ENCODE measurements at regions not wholly inside any gene's neighbourhood (a gene's known extent, or its start where the extent isn't known, plus 50 kb on each side); places are given as distances from the start of the nearest gene placed in this dataset.
A peak's percentile ranks its signal among the peaks of the same experiment; 100 is the strongest.

DNA sequence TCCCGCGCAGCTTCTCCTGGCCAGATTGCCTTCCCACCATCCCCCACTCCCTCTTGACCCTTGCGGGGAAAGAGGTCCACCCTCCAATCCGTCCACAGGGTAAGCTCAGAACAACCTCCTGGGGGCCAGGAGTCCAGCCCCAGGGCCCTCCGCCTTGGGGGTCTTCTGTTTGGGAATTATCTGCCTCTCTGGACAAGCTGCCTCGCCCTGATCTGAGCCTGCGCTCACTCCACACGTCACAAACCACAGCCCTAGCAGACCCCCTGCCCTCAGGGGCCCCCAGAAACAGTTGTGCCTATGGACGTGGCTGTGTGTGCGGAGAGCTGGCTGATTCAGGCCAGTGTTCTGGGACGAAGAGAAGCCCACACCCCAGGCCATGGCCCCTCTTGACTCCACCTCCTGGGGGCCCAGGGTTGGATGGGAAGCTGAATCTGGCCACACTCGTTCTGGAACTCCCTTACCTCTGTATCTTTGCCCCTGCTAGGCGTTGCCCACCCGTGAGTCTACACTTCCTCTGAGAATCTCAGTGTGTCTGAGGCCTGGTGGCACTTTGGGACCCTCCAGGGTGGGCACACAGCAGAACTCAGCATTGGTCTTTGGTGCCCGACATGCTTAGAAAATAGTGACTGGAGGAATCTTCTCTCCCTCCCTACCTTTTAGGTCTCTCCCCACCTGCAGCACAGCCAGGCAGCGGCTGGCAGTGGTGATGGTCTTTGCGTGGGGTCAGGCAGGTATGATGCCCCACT, 119.9 kb upstream of the SMURF2 start:
- Histone ChIP-seq H3K4me1 (ENCODE audit: control insufficient read depth, insufficient read depth, low read length) (no peaks in the 10 kb centered on the region; the same call in 1 of the 2 replicates), H3K27me3 (ENCODE audit: control insufficient read depth, insufficient read depth, low read length) (no peaks in the 10 kb centered on the region), H3K27ac (ENCODE audit: low read length) (peak overlapping the region; percentile 54), H3K9me3 (ENCODE audit: control insufficient read depth, insufficient read depth, low read depth, low read length) (no peaks in the 10 kb centered on the region), H3K36me3 (ENCODE audit: control insufficient read depth, insufficient read depth, low read length) (no peaks in the 10 kb centered on the region), H3K4me3 (ENCODE audit: low read depth in 2 of 2, low read length in 2 of 2) (peak overlapping the region; percentile 48 to 63)
- ChIA-PET POLR2A (no interaction called here), CTCF (no interaction called here)
- intact Hi-C loops (cut with micrococcal nuclease; ENCODE audit: unreplicated experiment), result no loop called here
- ATAC-seq, result no peak
- TSS peak; percentile 74 for BruUV-seq (replicated peaks)
- in situ Hi-C loops (cut with HindIII; ENCODE audit: low pct_unique_long_range_greater_than_20kb, low sequenced_read_pairs), result no loop called here
- no peak for DNase-seq (ENCODE audit: low read depth, low spot score)
- no peak for TF ChIP-seq SIN3A (IDR thresholded peaks at IDR 0.05; ENCODE audit: borderline replicate concordance, insufficient read depth, low read depth, low read length)
- no peak for TF ChIP-seq POLR2AphosphoS5 (IDR thresholded peaks at IDR 0.05; ENCODE audit: low read depth, low read length)
- TF ChIP-seq TCF7L2 (IDR thresholded peaks at IDR 0.05; ENCODE audit: low read depth, low read length), result no peak
- TF ChIP-seq, protein P1, sequence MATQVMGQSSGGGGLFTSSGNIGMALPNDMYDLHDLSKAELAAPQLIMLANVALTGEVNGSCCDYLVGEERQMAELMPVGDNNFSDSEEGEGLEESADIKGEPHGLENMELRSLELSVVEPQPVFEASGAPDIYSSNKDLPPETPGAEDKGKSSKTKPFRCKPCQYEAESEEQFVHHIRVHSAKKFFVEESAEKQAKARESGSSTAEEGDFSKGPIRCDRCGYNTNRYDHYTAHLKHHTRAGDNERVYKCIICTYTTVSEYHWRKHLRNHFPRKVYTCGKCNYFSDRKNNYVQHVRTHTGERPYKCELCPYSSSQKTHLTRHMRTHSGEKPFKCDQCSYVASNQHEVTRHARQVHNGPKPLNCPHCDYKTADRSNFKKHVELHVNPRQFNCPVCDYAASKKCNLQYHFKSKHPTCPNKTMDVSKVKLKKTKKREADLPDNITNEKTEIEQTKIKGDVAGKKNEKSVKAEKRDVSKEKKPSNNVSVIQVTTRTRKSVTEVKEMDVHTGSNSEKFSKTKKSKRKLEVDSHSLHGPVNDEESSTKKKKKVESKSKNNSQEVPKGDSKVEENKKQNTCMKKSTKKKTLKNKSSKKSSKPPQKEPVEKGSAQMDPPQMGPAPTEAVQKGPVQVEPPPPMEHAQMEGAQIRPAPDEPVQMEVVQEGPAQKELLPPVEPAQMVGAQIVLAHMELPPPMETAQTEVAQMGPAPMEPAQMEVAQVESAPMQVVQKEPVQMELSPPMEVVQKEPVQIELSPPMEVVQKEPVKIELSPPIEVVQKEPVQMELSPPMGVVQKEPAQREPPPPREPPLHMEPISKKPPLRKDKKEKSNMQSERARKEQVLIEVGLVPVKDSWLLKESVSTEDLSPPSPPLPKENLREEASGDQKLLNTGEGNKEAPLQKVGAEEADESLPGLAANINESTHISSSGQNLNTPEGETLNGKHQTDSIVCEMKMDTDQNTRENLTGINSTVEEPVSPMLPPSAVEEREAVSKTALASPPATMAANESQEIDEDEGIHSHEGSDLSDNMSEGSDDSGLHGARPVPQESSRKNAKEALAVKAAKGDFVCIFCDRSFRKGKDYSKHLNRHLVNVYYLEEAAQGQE (IDR thresholded peaks at IDR 0.05; ENCODE audit: insufficient read depth in 1 of 2, low read depth in 2 of 2, low read length in 1 of 2), result no peak
- TF ChIP-seq, protein P2, sequence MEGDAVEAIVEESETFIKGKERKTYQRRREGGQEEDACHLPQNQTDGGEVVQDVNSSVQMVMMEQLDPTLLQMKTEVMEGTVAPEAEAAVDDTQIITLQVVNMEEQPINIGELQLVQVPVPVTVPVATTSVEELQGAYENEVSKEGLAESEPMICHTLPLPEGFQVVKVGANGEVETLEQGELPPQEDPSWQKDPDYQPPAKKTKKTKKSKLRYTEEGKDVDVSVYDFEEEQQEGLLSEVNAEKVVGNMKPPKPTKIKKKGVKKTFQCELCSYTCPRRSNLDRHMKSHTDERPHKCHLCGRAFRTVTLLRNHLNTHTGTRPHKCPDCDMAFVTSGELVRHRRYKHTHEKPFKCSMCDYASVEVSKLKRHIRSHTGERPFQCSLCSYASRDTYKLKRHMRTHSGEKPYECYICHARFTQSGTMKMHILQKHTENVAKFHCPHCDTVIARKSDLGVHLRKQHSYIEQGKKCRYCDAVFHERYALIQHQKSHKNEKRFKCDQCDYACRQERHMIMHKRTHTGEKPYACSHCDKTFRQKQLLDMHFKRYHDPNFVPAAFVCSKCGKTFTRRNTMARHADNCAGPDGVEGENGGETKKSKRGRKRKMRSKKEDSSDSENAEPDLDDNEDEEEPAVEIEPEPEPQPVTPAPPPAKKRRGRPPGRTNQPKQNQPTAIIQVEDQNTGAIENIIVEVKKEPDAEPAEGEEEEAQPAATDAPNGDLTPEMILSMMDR (IDR thresholded peaks at IDR 0.05), result no peak

DNA sequence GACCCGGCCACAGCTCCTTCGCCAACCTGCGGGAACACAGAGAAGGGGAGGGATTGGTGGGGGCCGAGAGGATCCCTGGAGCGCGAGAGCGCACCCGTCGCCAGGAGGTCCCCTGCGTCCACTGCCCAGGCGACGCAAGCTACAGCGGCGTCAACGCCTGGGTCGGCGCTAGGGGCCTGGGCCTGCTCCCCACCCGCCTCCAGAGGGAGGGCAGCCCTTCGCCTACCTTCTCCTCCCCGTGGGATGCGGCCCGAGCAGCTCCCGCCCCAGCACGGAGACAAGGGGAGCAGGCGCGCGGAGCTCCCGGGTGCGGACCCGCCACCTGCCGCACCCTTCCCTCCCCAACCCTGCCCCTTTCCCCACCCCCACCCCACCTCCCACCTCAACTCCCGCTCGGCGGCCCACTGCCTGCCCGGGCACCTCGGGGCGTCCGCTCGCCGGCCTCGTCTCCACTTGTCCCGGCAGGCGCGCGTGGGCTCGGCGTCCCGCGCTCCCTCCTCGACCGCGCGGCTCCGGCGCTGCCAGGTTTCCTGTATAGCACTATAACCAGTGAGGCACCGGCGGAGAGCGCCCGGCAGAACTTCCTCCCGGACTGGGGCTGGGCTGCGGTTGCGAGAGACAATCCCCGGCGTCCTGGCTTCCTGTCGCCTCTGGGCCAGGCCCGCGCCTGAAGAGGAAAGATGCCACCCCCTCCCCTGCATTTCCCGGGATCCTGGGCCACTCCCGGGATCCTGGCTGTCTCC, 119.1 kb upstream of the SMURF2 start:
- ATAC-seq (peak; percentile 65), DNase-seq (ENCODE audit: low read depth, low spot score) (no peak)
- no TSS peak for BruUV-seq (replicated peaks)
- Histone ChIP-seq H3K4me1 (ENCODE audit: control insufficient read depth, insufficient read depth, low read length) (no peaks in the 10 kb centered on the region; the same call in 1 of the 2 replicates), H3K9me3 (ENCODE audit: control insufficient read depth, insufficient read depth, low read depth, low read length) (no peaks in the 10 kb centered on the region), H3K27ac (ENCODE audit: low read length) (peak overlapping the region; percentile 54), H3K27me3 (ENCODE audit: control insufficient read depth, insufficient read depth, low read length) (no peaks in the 10 kb centered on the region), H3K4me3 (ENCODE audit: low read depth in 2 of 2, low read length in 2 of 2) (peak overlapping the region; percentile 48 to 63), H3K36me3 (ENCODE audit: control insufficient read depth, insufficient read depth, low read length) (no peaks in the 10 kb centered on the region)
- POLR2A ChIA-PET, result interaction anchor here (0.6 kb wide), 2 partner anchors 106 to 176 kb away, joined by 3 read pairs; no protein-coding TSS in a partner anchor
- no peak for TF ChIP-seq POLR2AphosphoS5 (IDR thresholded peaks at IDR 0.05; ENCODE audit: low read depth, low read length)
- TF ChIP-seq, protein P2 (IDR thresholded peaks at IDR 0.05), result no peak
- intact Hi-C loops (cut with micrococcal nuclease; ENCODE audit: unreplicated experiment), result no loop called here
- CTCF ChIA-PET, result no interaction called here
- in situ Hi-C loops (cut with HindIII; ENCODE audit: low pct_unique_long_range_greater_than_20kb, low sequenced_read_pairs), result no loop called here

Data from Panc1 (cell line).